H1 (cell line): ENCODE measurements at regions not wholly inside any gene's neighbourhood (a gene's known extent, or its start where the extent isn't known, plus 50 kb on each side); places are given as distances from the start of the nearest gene placed in this dataset.

ENCODE experiments used
- CTCF ChIA-PET: fragments of 300-600 bp; sonication (Branson Sonifier 250); formaldehyde crosslinking; loops from one replicate; lab custom pipeline; 2021; ENCODE audit not compliant: partially characterized antibody; lab: Charles Lee
- POLR2A ChIA-PET: fragments of 300-600 bp; sonication (Branson Sonifier 250); formaldehyde crosslinking; loops from one replicate; lab custom pipeline; 2021; ENCODE audit warnings: inconsistent platforms; ENCODE audit not compliant: partially characterized antibody; lab: Charles Lee
- DNase-seq, 2 experiments: peaks; one replicate each; pipeline versions ENCODE4 v3.0.0 to v3.0.0-alpha.2; 2010 to 2022; ENCODE audit warnings: low spot score in 2 of 2, low read depth in 1 of 2, mixed read lengths in 1 of 2
- FAIRE-seq: peaks from 2 replicates; lab custom pipeline; 2011; peaks lifted over from hg19 to GRCh38; lab: Jason Lieb, UNC
- H2AFZ ChIP-seq: 2 replicates; pipeline ENCODE4 v1.8.1; 2012; ENCODE audit warnings: low read length, inconsistent platforms
- H2AK5ac ChIP-seq: 2 replicates; pipeline ENCODE4 v1.6.1; 2013; ENCODE audit warnings: low read depth, low read length
- H2BK120ac ChIP-seq: replicated peaks from 2 replicates; pipeline ENCODE3; 2013; ENCODE audit warnings: low read depth, low read length, inconsistent platforms
- H2BK12ac ChIP-seq: 2 replicates; pipeline ENCODE4 v1.6.1; 2013; ENCODE audit warnings: low read depth, low read length
- H2BK15ac ChIP-seq: 2 replicates; pipeline ENCODE4 v1.6.1; 2013; ENCODE audit warnings: low read length
- H2BK20ac ChIP-seq: 2 replicates; pipeline ENCODE4 v1.6.1; 2013; ENCODE audit warnings: low read length
- H2BK5ac ChIP-seq: 2 replicates; pipeline ENCODE4 v1.6.1; 2013; ENCODE audit warnings: low read depth, low read length
- H3K14ac ChIP-seq: 2 replicates; pipeline ENCODE4 v1.6.1; 2013; ENCODE audit warnings: inconsistent platforms; ENCODE audit not compliant: insufficient read length
- H3K18ac ChIP-seq: 2 replicates; pipeline ENCODE4 v1.6.1; 2013; ENCODE audit warnings: low read length; ENCODE audit errors: extremely low read depth
- H3K23ac ChIP-seq: 2 replicates; pipeline ENCODE4 v1.6.1; 2013; ENCODE audit warnings: inconsistent platforms; ENCODE audit not compliant: insufficient read length
- H3K23me2 ChIP-seq: 2 replicates; pipeline ENCODE4 v1.6.1; 2013; ENCODE audit warnings: low read depth, low read length
- H3K27ac ChIP-seq: 2 replicates; pipeline ENCODE4 v1.6.1; 2011; ENCODE audit warnings: low read depth, low read length, inconsistent platforms
- H3K27me3 ChIP-seq, 4 experiments: replicated peaks in 1 of 4; 1 replicate in 1 of 4; 2 replicates in 3 of 4; pipeline versions ENCODE4 v1.6.1 to v1.8.1; 2011 to 2013; ENCODE audit warnings: low read length in 3 of 4, mild to moderate bottlenecking in 3 of 4, inconsistent platforms in 2 of 4, mixed read lengths in 2 of 4, moderate library complexity in 1 of 4; ENCODE audit not compliant: control insufficient read depth in 3 of 4, insufficient read depth in 3 of 4; ENCODE audit errors: extremely low read depth in 1 of 4
- H3K36me3 ChIP-seq, 4 experiments: 2 replicates each; pipeline versions ENCODE4 v1.6.1 to v1.8.1; 2011 to 2013; ENCODE audit warnings: mild to moderate bottlenecking in 4 of 4, low read length in 3 of 4, moderate library complexity in 2 of 4, control low read depth in 1 of 4, inconsistent platforms in 1 of 4; ENCODE audit not compliant: insufficient read depth in 4 of 4, control insufficient read depth in 2 of 4
- H3K4ac ChIP-seq: replicated peaks from 2 replicates; pipeline ENCODE3; 2013; ENCODE audit warnings: low read length, low read depth, mixed read lengths, inconsistent platforms; ENCODE audit not compliant: insufficient read length
- H3K4me1 ChIP-seq, 4 experiments: replicated peaks in 1 of 4; 1 replicate in 1 of 4; 2 replicates in 3 of 4; pipeline versions ENCODE4 v1.6.1 to v1.8.1; 2011 to 2013; ENCODE audit warnings: low read length in 3 of 4, inconsistent platforms in 2 of 4, mixed read lengths in 1 of 4; ENCODE audit not compliant: insufficient read depth in 4 of 4, control insufficient read depth in 3 of 4
- H3K4me2 ChIP-seq, 2 experiments: 2 replicates each; pipeline versions ENCODE4 v1.6.1 to v1.8.1; 2011 to 2013; ENCODE audit warnings: low read depth in 2 of 2, low read length in 2 of 2, control low read depth in 1 of 2, inconsistent platforms in 1 of 2, mild to moderate bottlenecking in 1 of 2; ENCODE audit not compliant: insufficient read depth in 1 of 2
- H3K4me3 ChIP-seq, 4 experiments: fragments of 200-600, 300-600 bp in 1 of 4; sonication (generic), shearing (Covaris generic), sonication (Bioruptor Twin) in 1 of 4; 2 replicates each; pipeline versions ENCODE4 v1.5.1 to v1.8.1; 2011 to 2016; ENCODE audit warnings: low read length in 4 of 4, low read depth in 3 of 4, control low read depth in 2 of 4, inconsistent platforms in 2 of 4, mild to moderate bottlenecking in 2 of 4, mixed read lengths in 1 of 4, moderate library complexity in 1 of 4; ENCODE audit not compliant: insufficient read depth in 2 of 4; ENCODE audit errors: extremely low read depth in 1 of 4
- H3K56ac ChIP-seq: replicated peaks from 2 replicates; pipeline ENCODE3; 2013; ENCODE audit warnings: low read depth, mild to moderate bottlenecking, mixed read lengths, low read length, inconsistent platforms; ENCODE audit not compliant: insufficient read length
- H3K79me1 ChIP-seq: 2 replicates; pipeline ENCODE4 v1.6.1; 2013; ENCODE audit warnings: low read depth, low read length, control low read depth
- H3K79me2 ChIP-seq, 2 experiments: 2 replicates each; pipeline versions ENCODE4 v1.6.1 to v1.8.1; 2012 to 2013; ENCODE audit warnings: low read length in 2 of 2, mild to moderate bottlenecking in 2 of 2, inconsistent platforms in 1 of 2; ENCODE audit not compliant: insufficient read depth in 2 of 2, control insufficient read depth in 1 of 2
- H3K9ac ChIP-seq, 4 experiments: replicated peaks in 1 of 4; 1 replicate in 1 of 4; 2 replicates in 3 of 4; pipeline versions ENCODE4 v1.6.1 to v1.8.1; 2011 to 2013; ENCODE audit warnings: low read depth in 3 of 4, low read length in 3 of 4, control low read depth in 2 of 4, mild to moderate bottlenecking in 2 of 4, moderate library complexity in 2 of 4, inconsistent platforms in 1 of 4; ENCODE audit errors: extremely low read depth in 1 of 4
- H3K9me3 ChIP-seq, 2 experiments: 2 replicates each; pipeline versions ENCODE4 v1.6.1 to v1.8.1; 2012 to 2013; ENCODE audit warnings: mild to moderate bottlenecking in 2 of 2, moderate library complexity in 2 of 2, control low read depth in 1 of 2, inconsistent platforms in 1 of 2, low read depth in 1 of 2, low read length in 1 of 2, mixed read lengths in 1 of 2; ENCODE audit not compliant: insufficient read depth in 2 of 2
- H4K20me1 ChIP-seq, 2 experiments: replicated peaks in 1 of 2; 2 replicates each; pipeline versions ENCODE3 to v1.8.1; 2011 to 2013; ENCODE audit warnings: inconsistent platforms in 2 of 2, low read length in 2 of 2, mild to moderate bottlenecking in 1 of 2; ENCODE audit not compliant: insufficient read depth in 2 of 2, control insufficient read depth in 1 of 2
- H4K5ac ChIP-seq: 2 replicates; pipeline ENCODE4 v1.6.1; 2013; ENCODE audit warnings: low read length, low read depth, mixed read lengths, inconsistent platforms; ENCODE audit not compliant: insufficient read length
- H4K8ac ChIP-seq: 2 replicates; pipeline ENCODE4 v1.8.0; 2013; ENCODE audit warnings: mild to moderate bottlenecking, moderate library complexity, low read length, inconsistent platforms; ENCODE audit not compliant: insufficient read depth; ENCODE audit errors: extremely low read depth
- H4K91ac ChIP-seq: replicated peaks from 2 replicates; pipeline ENCODE3; 2013; ENCODE audit warnings: low read length, mixed read lengths, inconsistent platforms; ENCODE audit not compliant: insufficient read length
- GABPA ChIP-seq: IDR thresholded peaks from 2 replicates; pipeline ENCODE4 v1.6.1; 2011; ENCODE audit warnings: mild to moderate bottlenecking, low read length, moderate library complexity, borderline replicate concordance; ENCODE audit not compliant: insufficient read depth
- JUN ChIP-seq: IDR thresholded peaks from 2 replicates; pipeline ENCODE4 v1.6.1; 2011; ENCODE audit warnings: low read depth, mild to moderate bottlenecking, improper control_type of control experiment, low read length
- KDM1A ChIP-seq: fragments of 200-600, 300-600 bp; sonication (generic); IDR thresholded peaks from 2 replicates; pipeline ENCODE4 v1.7.1; 2016; ENCODE audit warnings: mild to moderate bottlenecking, low read length, borderline replicate concordance
- NRF1 ChIP-seq: IDR thresholded peaks from 2 replicates; pipeline ENCODE4 v1.6.1; 2011; ENCODE audit warnings: mild to moderate bottlenecking, low read depth, low read length, improper control_type of control experiment
- SIX5 ChIP-seq: IDR thresholded peaks from 2 replicates; pipeline ENCODE4 v1.6.1; 2011; ENCODE audit warnings: mild to moderate bottlenecking, low read depth, low read length
- TCF12 ChIP-seq: IDR thresholded peaks from 2 replicates; pipeline ENCODE4 v1.6.1; 2011; ENCODE audit warnings: low read depth, mild to moderate bottlenecking, low read length
- WGBS, 2 experiments: shearing (Covaris generic) in 1 of 2; methylation state at CpG; one replicate each; pipeline versions ENCODE4 v1.1.6 to v1.1.7; 2013 to 2015; ENCODE audit warnings: low lambda C conversion rate in 2 of 2, mixed read lengths in 2 of 2, inconsistent platforms in 1 of 2, low coverage in 1 of 2, missing lambda C conversion rate in 1 of 2; ENCODE audit not compliant: insufficient replicate concordance in 2 of 2, insufficient coverage in 1 of 2, insufficient read length in 1 of 2; ENCODE audit errors: extremely low coverage in 1 of 2, missing lambda C conversion rate in 1 of 2; 5-methylcytosine and 5-hydroxymethylcytosine counted together

DNA sequence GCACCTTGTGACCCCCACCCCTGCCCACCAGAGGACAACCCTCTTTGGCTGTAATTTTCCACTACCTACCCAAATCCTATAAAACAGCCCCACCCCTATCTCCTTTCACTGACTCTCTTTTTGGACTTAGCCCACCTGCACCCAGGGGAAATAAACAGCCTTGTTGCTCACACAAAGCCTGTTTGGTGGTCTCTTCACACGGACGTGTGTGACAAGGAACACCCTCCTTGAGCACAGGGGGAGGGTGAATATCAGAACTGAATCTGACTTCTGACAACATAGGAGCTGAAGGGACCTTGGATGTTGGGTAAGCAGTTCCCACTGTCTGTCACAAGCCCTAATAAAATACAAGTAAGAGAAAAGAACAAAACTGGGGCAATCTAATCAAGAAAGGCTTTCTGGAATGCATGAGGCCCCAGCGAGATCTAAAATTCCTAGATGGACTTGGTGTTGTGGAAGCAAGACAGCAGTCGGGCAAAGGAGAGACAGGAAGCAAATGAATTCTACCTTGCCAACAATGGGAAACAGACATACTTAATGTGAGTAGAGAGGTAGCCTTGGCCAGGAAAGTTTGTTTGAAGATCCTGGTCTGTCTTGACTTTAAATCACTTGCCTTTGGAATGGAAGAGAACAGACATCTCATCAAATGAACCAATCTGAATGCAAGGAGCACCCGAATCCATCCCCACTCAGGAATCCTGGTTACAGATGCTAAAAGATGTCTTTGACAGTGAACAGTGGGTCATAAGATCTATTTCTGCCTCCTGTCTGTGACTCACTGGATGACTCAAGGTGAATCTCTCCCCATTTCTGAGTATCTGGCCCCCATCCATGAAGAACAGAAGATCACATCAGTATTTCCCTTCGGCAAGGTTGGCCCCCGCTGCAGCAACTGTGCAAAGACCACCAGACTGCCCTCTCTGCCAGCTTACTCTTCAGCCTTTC, 53.3 kb downstream of the OLFML3 start:
- Histone ChIP-seq H3K4me3 (peak overlapping the region; percentile 29 to 59 (median 47)), H3K79me1 (no peaks in the 10 kb centered on the region), H3K18ac (peak overlapping the region; percentile 89), H3K4ac (peak overlapping the region; percentile 92), H3K23me2 (peaks cover 18% of the 10 kb centered on the region), H4K8ac (no peak overlapping the region), H3K36me3 (no peaks in the 10 kb centered on the region; a peak in 1 of 8 replicates), H2AFZ (no peak overlapping the region), H2AK5ac (no peak overlapping the region), H3K27me3 (no peaks in the 10 kb centered on the region), H3K14ac (no peak overlapping the region), H3K9ac (peak overlapping the region in 3 of 4 experiments; percentile 9 to 77 (median 37); a peak in 4 of 7 replicates), H3K56ac (peak overlapping the region; percentile 60), H3K9me3 (no peaks in the 10 kb centered on the region; a peak in 1 of 4 replicates), H3K79me2 (peaks cover 0 to 15% of the 10 kb centered on the region in 2 experiments; a peak in 1 of 4 replicates), H4K91ac (peak overlapping the region; percentile 37), H3K23ac (peak overlapping the region; percentile 6), H3K4me1 (peaks cover 3 to 31% (median 19%) of the 10 kb centered on the region in 4 experiments), H2BK5ac (peak overlapping the region; percentile 94), H2BK15ac (no peak overlapping the region), H4K5ac (peak overlapping the region; percentile 82), H3K4me2 (peak overlapping the region; percentile 71 to 98), H4K20me1 (no peaks in the 10 kb centered on the region), H3K27ac (peak overlapping the region; percentile 66), H2BK120ac (peak overlapping the region; percentile 85), H2BK12ac (peak overlapping the region; percentile 1), H2BK20ac (peak overlapping the region; percentile 38; the same call in 1 of the 2 replicates)
- WGBS, 2 experiments: 37% methylated on average over 7 of the region's 7 CpGs; no CpG with 5 or more reads in 1 of the 2 experiments
- FAIRE-seq: peak; percentile 13
- peak in 1 of 2 experiments; percentile 61 for DNase-seq
- no peak for TF ChIP-seq KDM1A
- TF ChIP-seq TCF12: no peak
- TF ChIP-seq SIX5: no peak
- no peak for TF ChIP-seq GABPA
- TF ChIP-seq NRF1: no peak
- TF ChIP-seq JUN: no peak
- ChIA-PET CTCF (interaction anchor here (0.6 to 4.0 kb wide), 14 partner anchors 12 to 315 kb away, joined by 3 to 29 read pairs (median 3); partner anchors contain the start of gene OLFML3), POLR2A (interaction anchor here (0.7 to 8.2 kb wide), 13 partner anchors 7 to 86 kb away, joined by 3 to 47 read pairs (median 4); partner anchors contain the start of gene OLFML3)
